GM23248 (cell line): ENCODE measurements at regions not wholly inside any gene's neighbourhood (a gene's known extent, or its start where the extent isn't known, plus 50 kb on each side); places are given as distances from the start of the nearest gene placed in this dataset.

Source experiments
- EZH2 ChIP-seq: fragments of 200-600 bp; sonication (generic); IDR thresholded peaks from 2 replicates; pipeline ENCODE4 v1.6.1; 2018; ENCODE audit warnings: antibody characterized with exemption, mild to moderate bottlenecking; ENCODE audit not compliant: insufficient read depth, poor library complexity, severe bottlenecking
- EZH2phosphoT487 ChIP-seq: fragments of 200-600 bp; sonication (generic); IDR thresholded peaks from 2 replicates; pipeline ENCODE4 v1.6.1; 2018; ENCODE audit warnings: antibody characterized with exemption, moderate library complexity, mild to moderate bottlenecking, low read depth; ENCODE audit not compliant: insufficient read depth

DNA sequence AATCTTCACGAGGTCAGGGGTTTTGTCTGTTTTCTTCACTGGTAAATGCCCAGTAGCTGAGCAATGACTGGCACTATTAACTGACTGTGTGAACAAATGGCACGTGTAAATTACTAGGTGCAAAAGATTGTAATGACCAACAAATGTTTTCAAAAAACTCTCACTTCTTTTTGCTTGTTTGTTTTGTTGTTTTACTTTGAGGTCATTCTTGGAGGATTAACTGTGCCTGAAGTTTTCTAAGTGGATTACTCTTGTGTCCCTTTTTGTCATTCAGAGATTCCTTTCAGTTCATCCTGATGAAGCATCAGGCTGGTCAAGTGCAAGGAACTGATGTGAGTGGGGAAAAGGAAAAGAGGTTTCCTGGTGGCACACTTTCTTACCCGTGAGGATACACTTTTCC is 74.4 kb upstream of the PPP1R3C start:
- TF ChIP-seq EZH2 = no peak
- TF ChIP-seq EZH2phosphoT487 = no peak
